ENCODE measurements at regions not wholly inside any gene's neighbourhood (a gene's known extent, or its start where the extent isn't known, plus 50 kb on each side); places are given as distances from the start of the nearest gene placed in this dataset.

DNA sequence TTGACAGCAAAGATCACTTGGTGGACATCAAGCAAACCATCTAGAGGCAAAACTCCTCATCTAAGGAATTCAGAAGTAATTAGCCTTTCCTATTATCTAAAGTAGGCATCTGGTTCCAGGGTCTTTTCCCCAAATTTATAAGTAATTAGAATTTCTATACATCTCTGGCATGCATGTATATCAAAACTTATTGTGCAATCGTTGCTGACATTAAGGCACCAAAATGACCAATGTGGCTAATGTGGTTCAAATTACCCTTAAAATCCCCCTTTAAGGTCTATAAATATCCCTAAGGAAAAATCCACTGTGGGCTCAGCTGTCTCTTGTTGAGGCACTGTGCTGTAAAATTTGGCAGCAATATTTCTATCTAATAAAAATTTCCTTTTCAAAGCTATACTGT lies 695.9 kb upstream of the LRRTM4 start:
- H3K9me3 Mint-ChIP-seq = peaks cover 38% of the 10 kb centered on the region
- H3K36me3 Mint-ChIP-seq (ENCODE audit: low read depth) = no peaks in the 10 kb centered on the region; the same call in 1 of the 2 replicates
- no peak for DNase-seq
- H3K27ac Mint-ChIP-seq = no peak overlapping the region
- H3K27me3 Mint-ChIP-seq (ENCODE audit: insufficient read depth) = no peaks in the 10 kb centered on the region
- H3K4me1 Mint-ChIP-seq (ENCODE audit: low read depth) = no peaks in the 10 kb centered on the region
- TF ChIP-seq CTCF (IDR thresholded peaks at IDR 0.05) = no peak
- H3K4me3 Mint-ChIP-seq = no peak overlapping the region

DNA sequence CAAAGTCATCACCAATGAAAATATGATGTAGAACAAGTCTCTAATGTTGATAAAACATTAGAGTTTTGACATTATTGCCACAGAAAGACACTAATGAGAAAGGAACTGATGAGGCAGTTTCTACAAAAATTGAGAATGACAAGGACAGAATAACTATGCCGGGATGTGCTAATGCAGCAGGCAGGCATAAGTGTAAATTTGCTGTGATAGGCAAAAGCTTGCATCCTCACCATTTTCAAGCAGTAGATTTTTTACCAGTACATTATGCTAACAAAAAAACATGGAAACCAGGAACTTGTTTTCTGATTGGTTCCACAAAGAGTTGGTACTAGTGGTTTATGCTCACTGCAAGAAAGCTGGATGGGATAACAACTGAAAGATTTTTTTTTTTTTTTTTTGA lies 715.5 kb upstream of the LRRTM4 start:
- no peak for DNase-seq
- Mint-ChIP-seq H3K27ac (no peak overlapping the region), H3K36me3 (ENCODE audit: low read depth) (no peaks in the 10 kb centered on the region), H3K4me1 (ENCODE audit: low read depth) (no peaks in the 10 kb centered on the region), H3K9me3 (peaks cover 27% of the 10 kb centered on the region), H3K4me3 (no peak overlapping the region), H3K27me3 (ENCODE audit: insufficient read depth) (no peaks in the 10 kb centered on the region; the same call in 1 of the 2 replicates)
- no peak for TF ChIP-seq CTCF (IDR thresholded peaks at IDR 0.05)

DNA sequence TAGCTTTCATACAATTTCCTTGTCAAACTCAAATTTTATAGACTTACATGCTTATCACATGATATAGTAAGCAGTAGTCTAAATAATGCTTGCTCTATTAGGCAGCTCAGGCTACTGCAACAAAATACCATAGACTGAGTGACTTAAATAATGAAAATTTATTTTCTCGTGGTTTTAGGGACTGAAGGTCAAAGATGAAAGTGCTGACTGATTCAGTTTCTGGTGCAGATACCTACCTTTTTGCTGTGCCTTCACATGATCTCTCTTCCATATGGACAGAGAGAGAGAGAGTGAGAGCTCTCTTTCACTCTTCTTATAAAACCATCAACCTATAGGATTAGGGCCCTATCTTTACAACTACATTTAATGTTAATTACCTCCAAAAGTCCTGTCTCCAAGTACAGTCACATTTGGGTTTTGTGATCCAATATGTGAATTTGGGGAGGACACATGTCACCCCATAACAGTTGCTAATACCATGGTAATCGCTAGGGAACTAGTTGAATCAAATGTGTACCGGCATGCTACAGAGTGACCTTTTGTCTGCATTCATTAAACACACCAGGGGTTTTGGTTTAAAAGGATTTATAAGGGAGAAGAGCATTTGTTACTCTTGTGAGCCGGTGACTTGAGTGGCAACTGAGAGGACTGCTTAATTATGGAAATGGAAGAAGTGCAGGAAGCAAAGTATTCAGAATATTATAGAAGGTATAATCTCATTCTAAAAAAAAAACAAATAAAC lies 723.4 kb upstream of the LRRTM4 start:
- H3K27ac Mint-ChIP-seq = no peak overlapping the region
- DNase-seq = no peak
- no peak overlapping the region for H3K4me3 Mint-ChIP-seq
- no peaks in the 10 kb centered on the region for H3K36me3 Mint-ChIP-seq (ENCODE audit: low read depth)
- no peaks in the 10 kb centered on the region for H3K27me3 Mint-ChIP-seq (ENCODE audit: insufficient read depth)
- TF ChIP-seq CTCF (IDR thresholded peaks at IDR 0.05) = no peak
- no peaks in the 10 kb centered on the region for H3K4me1 Mint-ChIP-seq (ENCODE audit: low read depth)
- peaks cover 36% of the 10 kb centered on the region for H3K9me3 Mint-ChIP-seq

DNA sequence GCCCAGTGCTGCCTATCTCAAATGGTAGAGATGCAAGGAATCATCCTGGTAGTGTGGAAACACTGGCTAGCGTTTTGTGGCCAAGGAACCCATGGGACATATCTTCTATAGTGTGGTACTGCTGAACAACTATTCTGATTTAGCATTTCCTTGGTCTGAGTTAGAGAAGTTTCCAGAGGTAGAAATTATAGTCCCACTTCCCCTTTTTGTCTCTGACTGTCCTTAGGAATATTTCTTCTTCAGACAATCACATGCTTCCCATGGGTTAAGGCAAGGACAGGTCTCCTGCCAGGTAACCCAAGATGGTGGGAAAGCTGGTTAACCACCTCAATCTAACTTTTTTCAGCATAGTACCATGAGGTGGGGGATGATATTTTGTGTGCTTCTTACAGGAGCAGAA lies 729.5 kb upstream of the LRRTM4 start:
- DNase-seq = no peak
- H3K27me3 Mint-ChIP-seq (ENCODE audit: insufficient read depth) = no peaks in the 10 kb centered on the region
- H3K4me1 Mint-ChIP-seq (ENCODE audit: low read depth) = no peaks in the 10 kb centered on the region
- peaks cover 42% of the 10 kb centered on the region for H3K9me3 Mint-ChIP-seq
- no peak overlapping the region for H3K27ac Mint-ChIP-seq
- no peak for TF ChIP-seq CTCF (IDR thresholded peaks at IDR 0.05)
- H3K4me3 Mint-ChIP-seq = no peak overlapping the region
- no peaks in the 10 kb centered on the region for H3K36me3 Mint-ChIP-seq (ENCODE audit: low read depth)

- TF ChIP-seq CTCF (IDR thresholded peaks at IDR 0.05) = no peak
- H3K4me1 Mint-ChIP-seq (ENCODE audit: low read depth) = no peaks in the 10 kb centered on the region
- no peak overlapping the region for H3K27ac Mint-ChIP-seq
Measured at GRCh38 chr2:78260861-78261260, 738.7 kb upstream of the LRRTM4 start.

More at GRCh38 chr2:78260861-78261260, 738.7 kb upstream of the LRRTM4 start:
- no peak for DNase-seq
- no peaks in the 10 kb centered on the region for H3K27me3 Mint-ChIP-seq (ENCODE audit: insufficient read depth)
- H3K9me3 Mint-ChIP-seq = peaks cover 24% of the 10 kb centered on the region
- no peaks in the 10 kb centered on the region for H3K36me3 Mint-ChIP-seq (ENCODE audit: low read depth)
- H3K4me3 Mint-ChIP-seq = no peak overlapping the region

Measured in HFFc6 (cell line).